Stimulated activated CD4-positive, alpha-beta T cell treated with anti-CD3 and anti-CD28 coated beads, Interleukin-15, amount 100 ng/mL, for 24 hours (primary cell): ENCODE measurements at regions not wholly inside any gene's neighbourhood (a gene's known extent, or its start where the extent isn't known, plus 50 kb on each side); places are given as distances from the start of the nearest gene placed in this dataset.
"Not testable (repeated sequence)": the region's sequence is repeated elsewhere in the genome, so short reads cannot be mapped to it uniquely, and the experiment has no call there.

Experiments used
- DNase-seq: peaks from one replicate; pipeline ENCODE4 v3.0.0-alpha.2; 2020

GRCh38 chr2:111517050-111517720 is 366.8 kb downstream of the ANAPC1 start:
- DNase-seq: not testable (repeated sequence)

- DNase-seq: not testable (repeated sequence)
These were observed 366.3 kb downstream of the ANAPC1 start for GRCh38 chr2:111517721-111518053.

GRCh38 chr2:111519071-111519470 is 364.9 kb downstream of the ANAPC1 start:
- no peak for DNase-seq

- DNase-seq: no peak
These were observed 361.7 kb downstream of the ANAPC1 start for GRCh38 chr2:111522231-111522768.

GRCh38 chr2:111523009-111523408 is 361.0 kb downstream of the ANAPC1 start:
- no peak for DNase-seq

GRCh38 chr2:111525026-111525425 is 359.0 kb downstream of the ANAPC1 start:
- DNase-seq: not testable (repeated sequence)

GRCh38 chr2:111526041-111526639 is 357.9 kb downstream of the ANAPC1 start:
- not testable (repeated sequence) for DNase-seq

- DNase-seq: not testable (repeated sequence)
These were observed 356.1 kb downstream of the ANAPC1 start for GRCh38 chr2:111527707-111528400.

GRCh38 chr2:111529022-111529421 is 355.0 kb downstream of the ANAPC1 start:
- DNase-seq: not testable (repeated sequence)

- DNase-seq: not testable (repeated sequence)
These were observed 353.6 kb downstream of the ANAPC1 start for GRCh38 chr2:111530239-111530965.

GRCh38 chr2:111532682-111533556 is 351.1 kb downstream of the ANAPC1 start:
- peak; percentile 19 for DNase-seq

GRCh38 chr2:111533557-111534247 is 350.3 kb downstream of the ANAPC1 start:
- DNase-seq: not testable (repeated sequence)

- no peak for DNase-seq
These were observed 349.1 kb downstream of the ANAPC1 start for GRCh38 chr2:111534910-111535352.

- no peak for DNase-seq
These were observed 348.6 kb downstream of the ANAPC1 start for GRCh38 chr2:111535404-111535803.

GRCh38 chr2:111537078-111537655 is 346.8 kb downstream of the ANAPC1 start:
- no peak for DNase-seq

GRCh38 chr2:111539991-111540390 is 344.0 kb downstream of the ANAPC1 start:
- DNase-seq: not testable (repeated sequence)

GRCh38 chr2:111542120-111542774 is 341.7 kb downstream of the ANAPC1 start:
- DNase-seq: not testable (repeated sequence)

GRCh38 chr2:111544006-111544405 is 340.0 kb downstream of the ANAPC1 start:
- not testable (repeated sequence) for DNase-seq

- DNase-seq: peak; percentile 40
These were observed 338.1 kb downstream of the ANAPC1 start for GRCh38 chr2:111545723-111546431.

GRCh38 chr2:111546578-111546977 is 337.4 kb downstream of the ANAPC1 start:
- peak; percentile 28 for DNase-seq
